H1 (cell line): ENCODE measurements at regions not wholly inside any gene's neighbourhood (a gene's known extent, or its start where the extent isn't known, plus 50 kb on each side); places are given as distances from the start of the nearest gene placed in this dataset.

ENCODE experiments used
- ATF2 ChIP-seq: IDR thresholded peaks from 2 replicates; pipeline ENCODE4 v1.6.1; 2012; ENCODE audit warnings: low read length, inconsistent platforms
- CTCF ChIP-seq, 3 experiments: IDR thresholded peaks; 1 replicate in 2 of 3; 2 replicates in 1 of 3; pipeline versions ENCODE4 v1.5.1 to v1.6.1; 2011; ENCODE audit warnings: low read length in 3 of 3, mild to moderate bottlenecking in 3 of 3, inconsistent platforms in 2 of 3, low read depth in 1 of 3, moderate library complexity in 1 of 3; ENCODE audit not compliant: insufficient read depth in 1 of 3; ENCODE audit errors: control extremely low read depth in 1 of 3
- E2F6 ChIP-seq: IDR thresholded peaks from 2 replicates; pipeline ENCODE4 v1.6.1; 2012; ENCODE audit warnings: inconsistent platforms
- EZH2 ChIP-seq: fragments of 200-600 bp; sonication (generic); IDR thresholded peaks from 2 replicates; pipeline ENCODE4 v1.7.1; 2012; ENCODE audit warnings: low read depth, mild to moderate bottlenecking, moderate library complexity, low read length, inconsistent platforms; ENCODE audit not compliant: severe bottlenecking
- GABPA ChIP-seq: IDR thresholded peaks from 2 replicates; pipeline ENCODE4 v1.6.1; 2011; ENCODE audit warnings: mild to moderate bottlenecking, low read length, moderate library complexity, borderline replicate concordance; ENCODE audit not compliant: insufficient read depth
- HDAC2 ChIP-seq, 2 experiments: fragments of 300-600 bp in 1 of 2; sonication (generic) in 1 of 2; IDR thresholded peaks; 2 replicates each; pipeline ENCODE4 v1.6.1; 2011 to 2012; ENCODE audit warnings: low read depth in 2 of 2, low read length in 2 of 2, mild to moderate bottlenecking in 2 of 2, moderate library complexity in 2 of 2, borderline replicate concordance in 1 of 2, inconsistent platforms in 1 of 2
- JUND ChIP-seq: IDR thresholded peaks from 2 replicates; pipeline ENCODE4 v1.6.1; 2011; ENCODE audit warnings: mild to moderate bottlenecking, improper control_type of control experiment, low read length
- KDM1A ChIP-seq: fragments of 200-600, 300-600 bp; sonication (generic); IDR thresholded peaks from 2 replicates; pipeline ENCODE4 v1.7.1; 2016; ENCODE audit warnings: mild to moderate bottlenecking, low read length, borderline replicate concordance
- SIRT6 ChIP-seq: IDR thresholded peaks from one replicate; pipeline ENCODE4 v1.7.1; 2012; ENCODE audit warnings: low read length, inconsistent platforms
- ZNF274 ChIP-seq: IDR thresholded peaks from 2 replicates; pipeline ENCODE4 v1.7.0; 2012; ENCODE audit warnings: low read length, borderline replicate concordance; ENCODE audit errors: extremely low read depth

GRCh38 chr12:58298803-58299202 lies 357.4 kb downstream of the ATP23 start:
- TF ChIP-seq GABPA, result no peak
- TF ChIP-seq CTCF (IDR thresholded peaks at IDR 0.05; ENCODE audit: control extremely low read depth in 1 of 3, insufficient read depth in 1 of 3, low read depth in 1 of 3, low read length in 3 of 3), result no peak
- TF ChIP-seq KDM1A, result no peak
- no peak for TF ChIP-seq ZNF274
- no peak for TF ChIP-seq EZH2
- TF ChIP-seq ATF2, result no peak
- no peak for TF ChIP-seq SIRT6
- no peak for TF ChIP-seq HDAC2 (IDR thresholded peaks at IDR 0.05; ENCODE audit: borderline replicate concordance in 1 of 2, low read depth in 2 of 2, low read length in 2 of 2)
- no peak for TF ChIP-seq JUND
- no peak for TF ChIP-seq E2F6
